ENCODE measurements at regions not wholly inside any gene's neighbourhood (a gene's known extent, or its start where the extent isn't known, plus 50 kb on each side); places are given as distances from the start of the nearest gene placed in this dataset.

GRCh38 chr15:57816599-57816998 lies 110.1 kb downstream of the POLR2M start:
- no peak for TF ChIP-seq CTCF (IDR thresholded peaks at IDR 0.05)
- TF ChIP-seq POLR2A (IDR thresholded peaks at IDR 0.05): no peak
- TF ChIP-seq POLR2AphosphoS5 (IDR thresholded peaks at IDR 0.05): no peak
- TF ChIP-seq EP300 (IDR thresholded peaks at IDR 0.05): no peak
